Ascending aorta (tissue), 2 donors: ENCODE measurements at regions not wholly inside any gene's neighbourhood (a gene's known extent, or its start where the extent isn't known, plus 50 kb on each side); places are given as distances from the start of the nearest gene placed in this dataset.

ENCODE experiments used
- DNase-seq, 2 donors: peaks; one replicate each; pipeline ENCODE4 v3.0.0-alpha.2; 2019; ENCODE audit warnings: low spot score in 2 of 2
- H3K27ac ChIP-seq, 2 donors: fragments of 200-600 bp; sonication (generic); one replicate each; pipeline ENCODE4 v1.5.1; 2016 to 2017; ENCODE audit warnings: mild to moderate bottlenecking in 1 of 2
- H3K27me3 ChIP-seq: fragments of 200-600 bp; sonication (generic); one replicate; pipeline ENCODE4 v1.5.1; 2017
- H3K36me3 ChIP-seq, 2 donors: fragments of 200-600 bp; sonication (generic); one replicate each; pipeline ENCODE4 v1.5.1; 2016
- H3K4me1 ChIP-seq, 2 donors: fragments of 200-600 bp; sonication (generic); one replicate each; pipeline ENCODE4 v1.5.1; 2016 to 2017; ENCODE audit warnings: mild to moderate bottlenecking in 1 of 2
- H3K4me3 ChIP-seq, 2 donors: fragments of 200-600 bp; sonication (generic); one replicate each; pipeline ENCODE4 v1.5.1; 2016 to 2017; ENCODE audit warnings: mild to moderate bottlenecking in 1 of 2
- H3K9me3 ChIP-seq, 2 donors: fragments of 200-600 bp; sonication (generic); one replicate each; pipeline ENCODE4 v1.5.1; 2016
- intact Hi-C: fragments of 100-400 bp; cut with DNase I; formaldehyde crosslinking; loops from one replicate; pipeline ENCODE4 v1.15.1; 2023
- TF ChIP-seq, protein P1 (sequence below), 3 experiments: fragments of 200-600 bp in 2 of 3; fragments of 450-650 bp in 1 of 3; sonication (generic) in 2 of 3; IDR thresholded peaks; one replicate each; pipeline ENCODE4 v1.5.1; 2016 to 2019; ENCODE audit warnings: antibody characterized with exemption in 3 of 3, mild to moderate bottlenecking in 1 of 3, moderate library complexity in 1 of 3

DNA sequence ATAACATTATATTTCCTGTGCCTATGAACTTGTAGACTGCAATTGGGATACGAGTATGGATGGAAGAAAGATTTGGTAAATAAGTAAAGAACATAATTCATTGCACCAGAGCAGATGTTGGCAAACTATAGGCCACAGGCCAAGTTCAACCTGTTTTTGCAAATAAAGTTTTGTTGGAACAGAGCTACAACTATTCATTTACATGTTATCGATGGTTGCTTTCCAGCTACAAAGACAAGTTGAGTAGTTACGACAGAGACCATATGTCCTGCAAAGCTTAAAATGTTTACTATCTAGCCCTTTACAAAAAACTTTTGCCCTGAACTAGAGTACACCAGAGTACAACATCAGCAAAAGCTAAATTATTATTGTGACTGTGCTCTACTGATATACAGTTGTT lies 169.1 kb upstream of the DMAC1 start:
- DNase-seq = no peak
- H3K4me3 ChIP-seq = no peak overlapping the region
- H3K27ac ChIP-seq = no peak overlapping the region
- no peaks in the 10 kb centered on the region for H3K9me3 ChIP-seq
- intact Hi-C loops = no loop called here
- H3K36me3 ChIP-seq = no peaks in the 10 kb centered on the region
- TF ChIP-seq, protein P1, sequence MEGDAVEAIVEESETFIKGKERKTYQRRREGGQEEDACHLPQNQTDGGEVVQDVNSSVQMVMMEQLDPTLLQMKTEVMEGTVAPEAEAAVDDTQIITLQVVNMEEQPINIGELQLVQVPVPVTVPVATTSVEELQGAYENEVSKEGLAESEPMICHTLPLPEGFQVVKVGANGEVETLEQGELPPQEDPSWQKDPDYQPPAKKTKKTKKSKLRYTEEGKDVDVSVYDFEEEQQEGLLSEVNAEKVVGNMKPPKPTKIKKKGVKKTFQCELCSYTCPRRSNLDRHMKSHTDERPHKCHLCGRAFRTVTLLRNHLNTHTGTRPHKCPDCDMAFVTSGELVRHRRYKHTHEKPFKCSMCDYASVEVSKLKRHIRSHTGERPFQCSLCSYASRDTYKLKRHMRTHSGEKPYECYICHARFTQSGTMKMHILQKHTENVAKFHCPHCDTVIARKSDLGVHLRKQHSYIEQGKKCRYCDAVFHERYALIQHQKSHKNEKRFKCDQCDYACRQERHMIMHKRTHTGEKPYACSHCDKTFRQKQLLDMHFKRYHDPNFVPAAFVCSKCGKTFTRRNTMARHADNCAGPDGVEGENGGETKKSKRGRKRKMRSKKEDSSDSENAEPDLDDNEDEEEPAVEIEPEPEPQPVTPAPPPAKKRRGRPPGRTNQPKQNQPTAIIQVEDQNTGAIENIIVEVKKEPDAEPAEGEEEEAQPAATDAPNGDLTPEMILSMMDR (IDR thresholded peaks at IDR 0.05) = no peak
- no peaks in the 10 kb centered on the region for H3K4me1 ChIP-seq
- no peaks in the 10 kb centered on the region for H3K27me3 ChIP-seq

DNA sequence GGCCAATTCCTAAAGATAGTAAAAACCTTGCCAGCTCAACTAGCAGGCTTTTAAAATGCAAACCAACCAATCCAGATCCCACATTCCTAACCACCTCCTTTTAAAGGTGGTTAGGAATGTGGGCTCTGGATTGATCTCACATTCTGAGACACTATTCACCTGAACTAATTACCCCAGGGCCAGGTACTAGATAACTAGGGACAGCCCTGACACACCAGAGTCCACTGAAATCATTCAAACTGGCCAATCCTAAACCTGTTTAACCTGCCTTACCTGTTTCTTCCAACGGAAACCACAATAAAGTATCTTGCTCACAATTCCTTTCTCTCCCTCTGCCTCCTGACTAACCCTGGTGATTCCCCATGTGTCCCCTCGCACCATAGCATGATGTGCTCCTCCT lies 168.3 kb upstream of the DMAC1 start:
- Histone ChIP-seq H3K36me3 (no peaks in the 10 kb centered on the region), H3K4me1 (no peaks in the 10 kb centered on the region), H3K27me3 (no peaks in the 10 kb centered on the region), H3K4me3 (no peak overlapping the region), H3K9me3 (no peaks in the 10 kb centered on the region), H3K27ac (no peak overlapping the region)
- intact Hi-C loops = no loop called here
- TF ChIP-seq, protein P1 (IDR thresholded peaks at IDR 0.05) = no peak
- no peak for DNase-seq

DNA sequence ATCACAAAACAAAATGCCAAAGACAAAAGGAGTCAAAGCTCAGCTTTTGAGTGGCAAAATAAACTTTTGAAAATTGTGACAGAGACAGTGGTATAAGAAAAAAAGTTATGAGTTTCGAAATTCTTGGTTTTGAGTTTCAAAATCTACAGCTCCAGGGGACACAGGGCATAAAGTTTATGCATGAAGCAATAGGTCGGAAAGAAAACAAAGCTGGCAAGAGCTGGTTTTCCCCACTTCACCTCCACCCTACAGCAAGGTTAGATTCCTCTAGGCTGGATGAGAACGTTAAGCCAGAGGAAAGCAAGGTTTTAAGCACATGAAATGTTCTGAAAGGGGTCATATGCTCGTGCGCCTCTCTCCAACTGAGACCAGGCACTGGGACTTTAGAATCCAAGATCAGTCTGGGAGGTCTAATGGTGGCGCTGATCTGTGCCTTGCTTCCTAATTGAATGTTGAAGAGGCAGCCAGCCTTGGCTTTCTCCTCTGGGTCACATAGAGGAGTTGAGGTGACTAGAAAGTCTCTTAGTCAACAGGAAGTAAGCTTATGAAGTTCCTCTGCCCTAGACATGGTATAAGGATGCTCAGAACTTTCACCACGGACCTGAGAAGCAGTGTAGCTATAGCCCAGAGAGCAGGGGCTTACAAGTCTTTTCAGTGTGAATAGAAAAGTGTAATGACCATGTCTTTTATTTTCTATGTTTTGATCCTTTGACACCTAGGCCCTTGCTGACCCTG lies 167.7 kb upstream of the DMAC1 start:
- H3K36me3 ChIP-seq = no peaks in the 10 kb centered on the region
- H3K4me3 ChIP-seq = no peak overlapping the region
- no peaks in the 10 kb centered on the region for H3K9me3 ChIP-seq
- intact Hi-C loops = no loop called here
- DNase-seq = no peak
- no peak overlapping the region for H3K27ac ChIP-seq
- H3K4me1 ChIP-seq = no peaks in the 10 kb centered on the region
- TF ChIP-seq, protein P1 (IDR thresholded peaks at IDR 0.05) = no peak
- no peaks in the 10 kb centered on the region for H3K27me3 ChIP-seq

DNA sequence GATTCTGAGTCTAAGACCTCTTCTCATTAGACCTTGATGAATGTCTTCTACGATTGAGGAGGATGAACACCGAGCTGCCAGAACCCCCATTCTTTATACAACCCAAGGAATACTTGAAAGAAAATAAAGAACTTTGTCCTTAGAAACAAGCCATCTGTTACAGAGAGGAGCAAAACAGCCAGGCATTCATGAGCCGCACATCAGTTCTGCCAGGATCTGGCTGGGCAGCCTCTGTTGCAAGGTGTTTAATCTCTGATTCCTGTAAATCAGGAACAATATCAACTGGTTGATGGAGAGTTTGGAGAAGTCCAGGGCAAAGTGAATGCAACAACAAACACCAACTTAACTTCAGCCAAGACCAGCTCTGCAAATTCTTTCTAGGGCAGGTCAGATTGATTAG lies 165.5 kb upstream of the DMAC1 start:
- intact Hi-C loops = no loop called here
- Histone ChIP-seq H3K27me3 (no peaks in the 10 kb centered on the region), H3K4me3 (no peak overlapping the region), H3K36me3 (no peaks in the 10 kb centered on the region), H3K9me3 (no peaks in the 10 kb centered on the region), H3K4me1 (no peaks in the 10 kb centered on the region), H3K27ac (no peak overlapping the region)
- no peak for DNase-seq
- TF ChIP-seq, protein P1 (IDR thresholded peaks at IDR 0.05) = no peak

DNA sequence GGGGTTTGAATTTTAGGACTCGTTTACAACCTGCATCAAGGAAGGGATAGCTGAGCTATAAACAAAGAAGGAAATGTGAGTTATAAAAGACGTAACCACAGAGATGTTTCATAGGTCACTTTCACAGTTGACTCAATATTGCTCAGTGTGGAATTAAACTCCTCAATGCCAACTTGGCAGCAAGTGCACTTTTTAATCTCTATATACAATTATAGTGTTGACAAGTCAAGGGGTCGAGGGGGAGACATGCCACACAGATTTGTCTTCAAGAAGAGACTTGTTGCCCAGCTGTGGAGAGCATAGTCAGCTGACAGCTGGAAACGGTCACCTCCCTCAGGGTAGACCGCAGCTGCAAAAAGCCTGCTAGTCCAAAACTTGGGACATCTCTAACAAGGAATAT lies 163.4 kb upstream of the DMAC1 start:
- H3K4me3 ChIP-seq = no peak overlapping the region
- DNase-seq = no peak
- TF ChIP-seq, protein P1 (IDR thresholded peaks at IDR 0.05) = no peak
- no peaks in the 10 kb centered on the region for H3K27me3 ChIP-seq
- intact Hi-C loops = no loop called here
- H3K36me3 ChIP-seq = no peaks in the 10 kb centered on the region
- H3K4me1 ChIP-seq = no peaks in the 10 kb centered on the region
- no peaks in the 10 kb centered on the region for H3K9me3 ChIP-seq
- no peak overlapping the region for H3K27ac ChIP-seq

DNA sequence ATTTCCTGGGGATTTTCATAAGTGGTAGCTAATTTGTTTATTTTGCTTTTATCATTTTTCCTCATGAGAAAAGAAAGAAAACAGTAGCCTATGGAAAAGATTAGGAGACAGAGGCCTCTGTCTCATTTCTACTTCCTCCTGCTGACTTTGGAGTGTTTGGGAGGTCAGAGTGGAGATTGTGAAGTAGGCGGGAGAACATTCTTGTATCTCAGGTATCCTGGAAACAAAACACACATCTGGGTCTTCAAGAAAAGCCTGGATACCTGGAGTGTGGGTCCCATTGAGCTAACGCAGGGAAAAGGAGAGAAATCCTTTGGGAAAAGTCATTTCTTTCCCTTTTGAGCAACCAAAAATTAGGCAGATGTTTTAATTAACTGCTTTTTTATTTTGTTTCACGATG lies 161.5 kb upstream of the DMAC1 start:
- Histone ChIP-seq H3K27me3 (no peaks in the 10 kb centered on the region), H3K4me1 (no peaks in the 10 kb centered on the region), H3K4me3 (no peak overlapping the region), H3K36me3 (no peaks in the 10 kb centered on the region), H3K9me3 (no peaks in the 10 kb centered on the region), H3K27ac (no peak overlapping the region)
- TF ChIP-seq, protein P1 (IDR thresholded peaks at IDR 0.05) = no peak
- intact Hi-C loops = no loop called here
- no peak for DNase-seq
